ENCODE measurements at regions not wholly inside any gene's neighbourhood (a gene's known extent, or its start where the extent isn't known, plus 50 kb on each side); places are given as distances from the start of the nearest gene placed in this dataset.
"Not testable (repeated sequence)": the region's sequence is repeated elsewhere in the genome, so short reads cannot be mapped to it uniquely, and the experiment has no call there.

DNA sequence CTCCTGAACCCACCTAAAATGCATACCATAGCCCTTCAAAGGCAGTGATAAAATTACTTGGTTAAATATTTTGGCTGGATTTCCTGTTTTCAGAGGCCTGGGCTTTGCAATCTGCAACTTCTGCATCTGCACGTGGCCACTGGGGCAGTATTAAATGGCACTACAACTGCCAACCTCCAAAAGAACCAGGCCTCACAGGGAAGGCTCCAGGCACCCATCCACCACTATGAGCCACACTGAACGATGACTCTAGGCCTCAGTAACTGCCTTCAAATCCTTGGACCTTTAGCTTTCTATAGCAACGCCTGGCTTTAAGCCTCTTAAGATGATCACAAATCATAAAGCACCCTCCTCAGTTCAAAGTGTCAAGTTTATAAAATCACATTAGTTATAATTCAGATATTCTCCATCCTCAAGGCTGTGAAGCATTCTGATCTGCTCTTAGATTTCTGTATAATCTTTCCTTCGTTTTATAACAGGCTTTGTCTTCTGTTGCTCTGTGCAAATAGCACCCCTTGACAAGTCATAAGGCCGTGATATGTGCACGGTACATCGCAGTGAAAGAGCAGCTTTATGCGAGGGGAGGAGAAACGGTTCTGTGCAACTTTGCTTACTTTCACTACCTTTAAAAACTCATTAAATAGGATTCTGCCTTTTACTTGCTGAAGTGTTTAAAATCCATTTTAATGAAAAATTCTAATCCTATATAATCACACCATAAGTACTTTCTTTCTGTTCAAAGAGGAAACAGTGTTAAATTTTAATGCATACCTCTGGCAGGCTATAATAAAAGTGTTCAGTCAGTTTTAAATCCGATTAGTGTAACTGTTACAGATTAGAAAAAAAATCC is 196.4 kb upstream of the G2E3 start:
- SMC1A ChIA-PET (ENCODE audit: uncharacterized antibody, unreplicated experiment) = interaction anchor here (1.2 kb wide), 1 partner anchor 12 kb away, joined by 3 read pairs; no protein-coding TSS in a partner anchor
- H3K4me1 ChIP-seq (ENCODE audit: control insufficient read depth, insufficient read depth, low read length) = no peaks in the 10 kb centered on the region
- ATAC-seq (no peak), DNase-seq (ENCODE audit: low read depth, low spot score) (no peak), FAIRE-seq (no peak)
- no peaks in the 10 kb centered on the region for H4K20me1 ChIP-seq (ENCODE audit: control insufficient read depth, insufficient read depth)
- in situ Hi-C loops (cut with MboI) (no loop called here), intact Hi-C loops (cut with micrococcal nuclease; ENCODE audit: unreplicated experiment) (no loop called here)
- WGBS (ENCODE audit: insufficient coverage, insufficient replicate concordance, low lambda C conversion rate, missing lambda C conversion rate) = 36% methylated on average over 10 of the region's 10 CpGs
- POLR2A ChIA-PET = no interaction called here
- no TSS peak for BruUV-seq (replicated peaks)
- TF ChIP-seq, protein P1, sequence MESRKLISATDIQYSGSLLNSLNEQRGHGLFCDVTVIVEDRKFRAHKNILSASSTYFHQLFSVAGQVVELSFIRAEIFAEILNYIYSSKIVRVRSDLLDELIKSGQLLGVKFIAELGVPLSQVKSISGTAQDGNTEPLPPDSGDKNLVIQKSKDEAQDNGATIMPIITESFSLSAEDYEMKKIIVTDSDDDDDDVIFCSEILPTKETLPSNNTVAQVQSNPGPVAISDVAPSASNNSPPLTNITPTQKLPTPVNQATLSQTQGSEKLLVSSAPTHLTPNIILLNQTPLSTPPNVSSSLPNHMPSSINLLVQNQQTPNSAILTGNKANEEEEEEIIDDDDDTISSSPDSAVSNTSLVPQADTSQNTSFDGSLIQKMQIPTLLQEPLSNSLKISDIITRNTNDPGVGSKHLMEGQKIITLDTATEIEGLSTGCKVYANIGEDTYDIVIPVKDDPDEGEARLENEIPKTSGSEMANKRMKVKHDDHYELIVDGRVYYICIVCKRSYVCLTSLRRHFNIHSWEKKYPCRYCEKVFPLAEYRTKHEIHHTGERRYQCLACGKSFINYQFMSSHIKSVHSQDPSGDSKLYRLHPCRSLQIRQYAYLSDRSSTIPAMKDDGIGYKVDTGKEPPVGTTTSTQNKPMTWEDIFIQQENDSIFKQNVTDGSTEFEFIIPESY (IDR thresholded peaks at IDR 0.05) = no peak
- TF ChIP-seq RCOR1 (conservative IDR thresholded peaks at IDR 0.05; ENCODE audit: low read depth, low read length) = no peak
- TF ChIP-seq IKZF2 (IDR thresholded peaks at IDR 0.05) = no peak
- no peak for TF ChIP-seq YBX1 (IDR thresholded peaks at IDR 0.05)
- no peak for TF ChIP-seq ASH2L (IDR thresholded peaks at IDR 0.05; ENCODE audit: borderline replicate concordance, low read depth)
- no peak for TF ChIP-seq NFXL1 (IDR thresholded peaks at IDR 0.05; ENCODE audit: borderline replicate concordance)
- no peak for TF ChIP-seq BACH1 (IDR thresholded peaks at IDR 0.05; ENCODE audit: borderline replicate concordance)
- TF ChIP-seq TARDBP (IDR thresholded peaks at IDR 0.05; ENCODE audit: borderline replicate concordance) = no peak
- no peak for TF ChIP-seq SUZ12 (IDR thresholded peaks at IDR 0.05; ENCODE audit: unreplicated experiment)
- no peak for TF ChIP-seq RUNX3 (IDR thresholded peaks at IDR 0.05; ENCODE audit: low read length)
- TF ChIP-seq KAT2A (conservative IDR thresholded peaks at IDR 0.05; ENCODE audit: control insufficient read depth, low read depth, low read length) = no peak
- TF ChIP-seq PML (IDR thresholded peaks at IDR 0.05; ENCODE audit: low read length) = no peak
- no peak for TF ChIP-seq MXI1 (IDR thresholded peaks at IDR 0.05; ENCODE audit: low read depth, low read length)
- H2AFZ ChIP-seq (ENCODE audit: control insufficient read depth, low read depth, low read length) = no peak overlapping the region
- RAD21 ChIA-PET (ENCODE audit: unreplicated experiment) = no interaction called here
- no peaks in the 10 kb centered on the region for H3K79me2 ChIP-seq (ENCODE audit: control insufficient read depth, insufficient read depth, low read length)
- H3K9me3 ChIP-seq (replicated peaks; ENCODE audit: control insufficient read depth, insufficient read depth, low read length) = no peaks in the 10 kb centered on the region
- no peak overlapping the region for H3K4me3 ChIP-seq
- H3K9ac ChIP-seq (ENCODE audit: control insufficient read depth, insufficient read depth, low read length) = no peak overlapping the region
- no peak overlapping the region for H3K4me2 ChIP-seq (ENCODE audit: control insufficient read depth, insufficient read depth)
- CTCF ChIA-PET = interaction anchor here (0.7 kb wide), 1 partner anchor 12 kb away, joined by 3 read pairs; no protein-coding TSS in a partner anchor
- H3K27me3 ChIP-seq (replicated peaks in 1 of 2; ENCODE audit: control insufficient read depth in 2 of 2, insufficient read depth in 2 of 2, low read length in 1 of 2) = no peaks in the 10 kb centered on the region
- no peak overlapping the region for H3K27ac ChIP-seq (ENCODE audit: control insufficient read depth, insufficient read depth)
- H3K36me3 ChIP-seq (ENCODE audit: control insufficient read depth in 2 of 2, insufficient read depth in 2 of 2, low read length in 1 of 2) = no peaks in the 10 kb centered on the region

DNA sequence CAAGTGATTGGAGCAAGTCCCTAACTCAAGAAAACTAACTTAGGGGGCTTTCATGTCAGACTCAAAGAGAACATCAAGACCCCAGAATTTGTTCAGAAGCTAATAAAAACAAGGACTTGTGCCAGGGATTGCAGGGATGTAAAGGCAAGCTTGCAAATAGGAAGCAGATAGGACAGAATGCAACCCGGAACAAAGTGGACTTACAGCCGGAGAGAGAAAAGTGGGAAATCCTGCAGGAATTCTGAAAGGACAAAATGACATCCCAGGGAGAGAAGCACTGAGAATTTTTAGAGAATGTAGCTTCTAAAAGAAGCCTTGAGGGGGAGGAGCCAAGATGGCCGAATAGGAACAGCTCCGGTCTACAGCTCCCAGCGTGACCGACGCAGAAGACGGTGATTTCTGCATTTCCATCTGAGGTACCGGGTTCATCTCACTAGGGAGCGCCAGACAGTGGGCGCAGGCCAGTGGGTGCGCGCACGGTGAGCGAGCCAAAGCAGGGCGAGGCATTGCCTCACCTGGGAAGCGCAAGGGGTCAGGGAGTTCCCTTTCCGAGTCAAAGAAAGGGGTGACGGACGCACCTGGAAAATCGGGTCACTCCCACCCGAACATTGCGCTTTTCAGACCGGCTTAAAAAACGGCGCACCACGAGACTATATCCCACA is 195.6 kb upstream of the G2E3 start:
- ChIA-PET CTCF (interaction anchor here (0.7 kb wide), 1 partner anchor 12 kb away, joined by 3 read pairs; no protein-coding TSS in a partner anchor), SMC1A (ENCODE audit: uncharacterized antibody, unreplicated experiment) (interaction anchor here (1.2 kb wide), 1 partner anchor 12 kb away, joined by 3 read pairs; no protein-coding TSS in a partner anchor)
- in situ Hi-C loops (cut with MboI); H3K9me3 ChIP-seq (replicated peaks; ENCODE audit: control insufficient read depth, insufficient read depth, low read length); H3K27me3 ChIP-seq (replicated peaks in 1 of 2; ENCODE audit: control insufficient read depth in 2 of 2, insufficient read depth in 2 of 2, low read length in 1 of 2); BruUV-seq (replicated peaks); DNase-seq (ENCODE audit: low read depth, low spot score); ATAC-seq; H2AFZ ChIP-seq (ENCODE audit: control insufficient read depth, low read depth, low read length); H3K4me2 ChIP-seq (ENCODE audit: control insufficient read depth, insufficient read depth); H3K4me1 ChIP-seq (ENCODE audit: control insufficient read depth, insufficient read depth, low read length); H3K9ac ChIP-seq (ENCODE audit: control insufficient read depth, insufficient read depth, low read length); FAIRE-seq; POLR2A ChIA-PET; H3K36me3 ChIP-seq (ENCODE audit: control insufficient read depth in 2 of 2, insufficient read depth in 2 of 2, low read length in 1 of 2); H3K27ac ChIP-seq (ENCODE audit: control insufficient read depth, insufficient read depth); H3K4me3 ChIP-seq; H3K79me2 ChIP-seq (ENCODE audit: control insufficient read depth, insufficient read depth, low read length); intact Hi-C loops (cut with micrococcal nuclease; ENCODE audit: unreplicated experiment); RAD21 ChIA-PET (ENCODE audit: unreplicated experiment); H4K20me1 ChIP-seq (ENCODE audit: control insufficient read depth, insufficient read depth): not testable (repeated sequence)
- WGBS (ENCODE audit: insufficient coverage, insufficient replicate concordance, low lambda C conversion rate, missing lambda C conversion rate) = 80% methylated on average over 16 of the region's 27 CpGs

All from GM12878 (cell line).